T-helper 1 cell treated with Interleukin-12 subunit alpha and Interleukin-12 subunit beta and Interleukin-4 antibody, amounts not matched to agents 30 μg/mL and 1 μg/mL, for 36 hours (primary cell): ENCODE measurements at regions not wholly inside any gene's neighbourhood (a gene's known extent, or its start where the extent isn't known, plus 50 kb on each side); places are given as distances from the start of the nearest gene placed in this dataset.

Experiments used
- H3K27ac Mint-ChIP-seq: one replicate; pipeline ENCODE4 v1.8.0; 2021; ENCODE audit warnings: mild to moderate bottlenecking, mixed read lengths
- H3K27me3 Mint-ChIP-seq: one replicate; pipeline ENCODE4 v1.8.0; 2021; ENCODE audit warnings: low read depth, mixed read lengths
- H3K36me3 Mint-ChIP-seq: one replicate; pipeline ENCODE4 v1.8.0; 2021; ENCODE audit warnings: low read depth, mixed read lengths
- H3K4me1 Mint-ChIP-seq: one replicate; pipeline ENCODE4 v1.8.0; 2021; ENCODE audit warnings: low read depth, mixed read lengths
- H3K4me3 Mint-ChIP-seq: one replicate; pipeline ENCODE4 v1.8.0; 2021; ENCODE audit warnings: mild to moderate bottlenecking, moderate library complexity, mixed read lengths
- H3K9me3 Mint-ChIP-seq: one replicate; pipeline ENCODE4 v1.8.0; 2021; ENCODE audit warnings: mixed read lengths

DNA sequence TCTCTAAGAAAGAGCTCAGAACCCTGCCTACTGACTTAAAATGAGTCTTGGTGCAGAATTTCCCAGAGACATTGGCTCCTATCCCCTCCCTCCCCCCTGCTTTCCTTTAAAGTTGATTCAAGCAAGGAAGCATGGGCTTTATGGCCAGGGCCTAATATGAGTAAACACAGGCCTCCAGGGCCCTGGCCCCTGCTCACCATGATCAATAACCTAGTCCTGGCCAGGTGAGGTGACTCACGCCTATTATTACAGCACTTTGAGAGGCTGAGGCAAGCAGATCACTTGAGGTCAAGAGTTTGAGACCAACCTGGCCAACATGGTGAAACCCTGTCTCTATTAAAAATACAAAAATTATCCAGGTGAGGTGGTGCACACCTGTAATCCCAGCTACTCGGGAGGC lies 165.1 kb upstream of the TMCC3 start:
- H3K36me3 Mint-ChIP-seq = no peaks in the 10 kb centered on the region
- no peak overlapping the region for H3K4me3 Mint-ChIP-seq
- H3K27ac Mint-ChIP-seq = no peak overlapping the region
- H3K27me3 Mint-ChIP-seq = no peaks in the 10 kb centered on the region
- no peaks in the 10 kb centered on the region for H3K4me1 Mint-ChIP-seq
- peaks cover 28% of the 10 kb centered on the region for H3K9me3 Mint-ChIP-seq

GRCh38 chr12:94813314-94813713 lies 163.0 kb upstream of the TMCC3 start:
- Mint-ChIP-seq H3K27ac (no peak overlapping the region), H3K9me3 (peaks cover 36% of the 10 kb centered on the region), H3K4me1 (no peaks in the 10 kb centered on the region), H3K27me3 (no peaks in the 10 kb centered on the region), H3K4me3 (no peak overlapping the region), H3K36me3 (no peaks in the 10 kb centered on the region)

GRCh38 chr12:94812345-94812744 lies 162.0 kb upstream of the TMCC3 start:
- no peaks in the 10 kb centered on the region for H3K27me3 Mint-ChIP-seq
- H3K4me1 Mint-ChIP-seq = no peaks in the 10 kb centered on the region
- H3K36me3 Mint-ChIP-seq = no peaks in the 10 kb centered on the region
- peaks cover 36% of the 10 kb centered on the region for H3K9me3 Mint-ChIP-seq
- H3K4me3 Mint-ChIP-seq = no peak overlapping the region
- H3K27ac Mint-ChIP-seq = no peak overlapping the region

DNA sequence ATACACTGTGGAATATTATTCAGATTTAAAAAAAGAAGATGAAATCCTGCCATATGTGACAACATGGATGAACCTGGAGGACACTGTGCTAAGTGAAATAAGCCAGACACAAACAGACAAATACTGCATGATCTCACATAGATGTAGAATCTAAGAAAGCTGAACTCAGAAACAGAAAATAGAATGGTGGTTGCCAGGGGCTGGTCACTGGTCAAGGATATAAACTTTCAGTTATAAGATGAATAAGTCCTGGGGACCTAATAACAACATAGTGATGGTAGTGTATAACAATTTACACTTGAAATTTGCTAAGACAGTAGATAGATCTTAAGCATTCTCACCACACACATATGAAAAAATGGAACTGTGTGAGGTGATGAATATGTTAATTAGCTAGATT lies 161.3 kb upstream of the TMCC3 start:
- no peaks in the 10 kb centered on the region for H3K27me3 Mint-ChIP-seq
- H3K4me1 Mint-ChIP-seq = no peaks in the 10 kb centered on the region
- no peak overlapping the region for H3K4me3 Mint-ChIP-seq
- no peak overlapping the region for H3K27ac Mint-ChIP-seq
- H3K36me3 Mint-ChIP-seq = no peaks in the 10 kb centered on the region
- peaks cover 36% of the 10 kb centered on the region for H3K9me3 Mint-ChIP-seq

DNA sequence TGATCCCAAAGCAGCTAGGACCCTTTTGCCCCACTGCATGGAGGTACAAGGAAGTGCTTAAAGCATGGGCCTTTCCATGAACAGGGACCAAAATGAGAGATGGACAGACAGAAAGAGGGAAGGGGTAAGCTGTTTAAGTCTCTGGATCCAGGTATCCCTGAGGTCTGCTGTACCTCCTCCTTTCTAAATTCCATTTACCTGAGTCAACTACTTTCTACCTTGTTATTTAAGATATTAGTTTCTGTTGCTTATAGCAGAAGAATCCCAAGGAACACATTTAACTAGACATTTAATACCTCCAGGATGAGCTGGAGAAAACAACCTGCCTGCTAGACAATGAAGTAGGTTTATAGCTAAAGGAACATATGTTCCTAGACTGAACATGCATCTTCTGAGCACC lies 157.6 kb upstream of the TMCC3 start:
- H3K27ac Mint-ChIP-seq = no peak overlapping the region
- H3K36me3 Mint-ChIP-seq = no peaks in the 10 kb centered on the region
- H3K4me3 Mint-ChIP-seq = no peak overlapping the region
- H3K9me3 Mint-ChIP-seq = peaks cover 23% of the 10 kb centered on the region
- no peaks in the 10 kb centered on the region for H3K4me1 Mint-ChIP-seq
- no peaks in the 10 kb centered on the region for H3K27me3 Mint-ChIP-seq

DNA sequence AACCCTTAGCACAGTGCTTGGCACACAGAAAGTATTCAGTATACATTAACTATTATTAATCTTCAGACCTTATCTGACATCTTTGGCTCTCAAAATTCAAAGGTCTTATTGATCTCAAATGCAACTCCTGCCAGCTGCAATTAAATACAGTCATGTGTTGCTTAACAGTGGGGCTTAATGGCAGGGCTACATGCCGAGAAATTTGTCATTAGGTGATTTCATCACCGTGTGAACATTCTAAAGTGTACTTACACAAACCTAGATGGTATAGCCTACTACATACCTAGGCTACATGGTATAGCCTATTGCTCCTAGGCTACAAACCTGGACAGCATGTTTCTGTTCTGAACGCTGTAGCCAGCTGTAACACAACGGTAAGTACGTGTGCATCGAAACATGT lies 156.3 kb upstream of the TMCC3 start:
- H3K27ac Mint-ChIP-seq = no peak overlapping the region
- no peaks in the 10 kb centered on the region for H3K27me3 Mint-ChIP-seq
- H3K4me3 Mint-ChIP-seq = no peak overlapping the region
- H3K4me1 Mint-ChIP-seq = no peaks in the 10 kb centered on the region
- H3K36me3 Mint-ChIP-seq = no peaks in the 10 kb centered on the region
- peaks cover 13% of the 10 kb centered on the region for H3K9me3 Mint-ChIP-seq

DNA sequence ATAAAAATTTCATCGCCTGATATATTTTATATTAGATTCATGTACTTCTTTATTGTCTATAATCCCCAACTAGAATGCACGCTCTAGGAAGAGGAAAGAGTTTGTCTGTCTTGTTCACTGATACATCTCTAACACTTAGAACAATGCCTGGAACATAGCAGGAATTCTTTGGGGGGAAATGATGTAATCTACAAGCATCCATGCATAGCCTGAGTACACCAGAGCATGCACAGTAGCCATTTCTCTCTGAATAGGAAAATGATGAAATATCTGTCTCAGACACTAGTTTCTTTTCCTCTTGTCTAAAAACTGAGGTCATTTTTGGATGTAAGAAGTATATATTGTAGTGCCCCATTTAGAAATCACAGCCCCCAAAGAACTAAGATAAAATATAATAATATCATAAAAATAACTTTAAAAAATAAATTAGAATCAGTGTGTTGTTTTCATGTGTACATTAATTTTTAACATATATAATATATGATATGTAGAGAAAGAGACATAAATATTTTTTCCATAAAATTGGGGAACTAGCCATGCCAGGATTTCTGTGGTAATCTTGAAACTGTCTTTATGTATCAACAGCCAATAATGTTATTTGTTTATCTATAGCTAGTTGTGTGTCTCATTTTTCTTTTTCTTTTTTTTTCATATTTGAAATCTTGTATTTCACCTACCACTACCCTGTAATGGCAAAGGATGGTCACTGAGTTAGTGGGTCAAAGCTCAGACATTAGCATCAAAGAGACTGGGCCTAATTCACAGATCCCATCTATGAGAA lies 155.6 kb upstream of the TMCC3 start:
- no peaks in the 10 kb centered on the region for H3K4me1 Mint-ChIP-seq
- H3K4me3 Mint-ChIP-seq = no peak overlapping the region
- no peaks in the 10 kb centered on the region for H3K27me3 Mint-ChIP-seq
- H3K36me3 Mint-ChIP-seq = no peaks in the 10 kb centered on the region
- H3K9me3 Mint-ChIP-seq = peaks cover 8% of the 10 kb centered on the region
- no peak overlapping the region for H3K27ac Mint-ChIP-seq

GRCh38 chr12:94803939-94804338 lies 153.6 kb upstream of the TMCC3 start:
- no peaks in the 10 kb centered on the region for H3K4me1 Mint-ChIP-seq

DNA sequence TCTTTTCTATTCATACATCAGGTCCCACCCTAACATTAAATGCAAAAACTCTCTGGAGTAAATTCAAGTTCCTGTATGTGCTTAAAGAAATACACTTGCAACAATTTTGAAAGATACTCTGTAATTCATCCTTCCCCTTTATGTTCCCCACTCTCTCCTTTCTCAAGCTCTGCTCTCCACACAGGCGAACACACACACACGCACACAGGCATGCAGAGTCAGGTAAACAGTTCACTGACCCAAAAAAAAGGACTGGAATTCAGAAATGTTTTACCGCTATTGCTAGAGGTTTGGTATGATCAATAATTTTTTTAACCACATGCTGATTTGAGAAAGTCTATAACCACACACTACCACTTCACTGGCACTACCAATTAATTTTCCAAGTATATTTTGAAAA lies 152.4 kb upstream of the TMCC3 start:
- Mint-ChIP-seq H3K4me3 (no peak overlapping the region), H3K36me3 (no peaks in the 10 kb centered on the region), H3K9me3 (no peaks in the 10 kb centered on the region), H3K27me3 (peaks cover 4% of the 10 kb centered on the region), H3K27ac (no peak overlapping the region), H3K4me1 (no peaks in the 10 kb centered on the region)

More at GRCh38 chr12:94803939-94804338, 153.6 kb upstream of the TMCC3 start:
- H3K27me3 Mint-ChIP-seq = no peaks in the 10 kb centered on the region
- H3K4me3 Mint-ChIP-seq = no peak overlapping the region
- no peak overlapping the region for H3K27ac Mint-ChIP-seq
- no peaks in the 10 kb centered on the region for H3K9me3 Mint-ChIP-seq
- H3K36me3 Mint-ChIP-seq = no peaks in the 10 kb centered on the region

DNA sequence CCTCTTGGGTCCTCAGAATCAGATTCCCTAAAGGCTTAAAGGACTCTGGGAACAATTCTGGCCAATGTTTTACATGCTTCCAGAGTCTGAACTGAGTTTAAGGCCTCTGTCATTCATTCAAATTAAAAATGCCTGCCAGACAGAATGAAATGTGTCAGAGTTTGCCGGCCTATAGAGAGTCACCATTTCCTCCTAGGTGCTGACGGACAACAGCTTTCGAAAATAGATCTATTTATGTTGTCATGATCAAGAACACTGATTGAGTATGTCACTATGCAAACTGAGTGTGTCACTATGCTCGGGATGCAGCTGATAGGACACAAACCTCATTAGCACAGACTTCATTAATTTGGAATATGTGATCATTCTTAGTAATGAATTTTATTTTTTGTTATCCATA lies 151.4 kb upstream of the TMCC3 start:
- H3K4me1 Mint-ChIP-seq = no peaks in the 10 kb centered on the region
- no peaks in the 10 kb centered on the region for H3K9me3 Mint-ChIP-seq
- no peak overlapping the region for H3K27ac Mint-ChIP-seq
- peaks cover 4% of the 10 kb centered on the region for H3K27me3 Mint-ChIP-seq
- H3K4me3 Mint-ChIP-seq = no peak overlapping the region
- no peaks in the 10 kb centered on the region for H3K36me3 Mint-ChIP-seq

- H3K4me1 Mint-ChIP-seq = peaks cover 5% of the 10 kb centered on the region
- no peaks in the 10 kb centered on the region for H3K9me3 Mint-ChIP-seq
- no peak overlapping the region for H3K4me3 Mint-ChIP-seq
- H3K27ac Mint-ChIP-seq = no peak overlapping the region
- H3K27me3 Mint-ChIP-seq = peaks cover 4% of the 10 kb centered on the region
- no peaks in the 10 kb centered on the region for H3K36me3 Mint-ChIP-seq
These were observed 148.8 kb upstream of the TMCC3 start for GRCh38 chr12:94799136-94799535.

GRCh38 chr12:94798113-94798512 lies 147.8 kb upstream of the TMCC3 start:
- Mint-ChIP-seq H3K36me3 (no peaks in the 10 kb centered on the region), H3K27ac (no peak overlapping the region), H3K9me3 (no peaks in the 10 kb centered on the region), H3K27me3 (peaks cover 4% of the 10 kb centered on the region), H3K4me3 (no peak overlapping the region), H3K4me1 (peaks cover 8% of the 10 kb centered on the region)

DNA sequence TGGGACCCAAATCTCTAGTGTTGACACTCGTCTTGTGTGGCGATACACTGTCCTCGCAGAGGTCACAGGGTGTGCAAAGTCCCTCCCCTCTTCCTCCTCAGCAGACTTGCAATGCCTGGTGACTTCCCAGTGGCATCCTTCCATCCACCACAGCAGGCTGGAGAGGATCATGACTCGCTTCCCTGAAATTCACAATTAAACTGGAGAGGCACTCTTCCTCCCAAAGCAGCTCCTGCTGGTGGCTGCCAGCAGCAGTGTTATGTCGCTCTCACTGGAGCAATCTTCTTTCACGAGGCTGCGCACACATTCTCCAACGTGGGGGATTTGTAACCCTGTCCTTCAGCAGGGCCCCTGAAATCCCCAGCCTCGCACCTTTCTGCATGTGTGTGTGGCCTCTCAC lies 145.2 kb upstream of the TMCC3 start:
- Mint-ChIP-seq H3K4me1 (peaks cover 10% of the 10 kb centered on the region), H3K36me3 (no peaks in the 10 kb centered on the region), H3K9me3 (no peaks in the 10 kb centered on the region), H3K4me3 (no peak overlapping the region), H3K27me3 (peaks cover 4% of the 10 kb centered on the region), H3K27ac (no peak overlapping the region)

GRCh38 chr12:94795044-94795443 lies 144.7 kb upstream of the TMCC3 start:
- Mint-ChIP-seq H3K36me3 (no peaks in the 10 kb centered on the region), H3K4me1 (peaks cover 10% of the 10 kb centered on the region), H3K27ac (no peak overlapping the region), H3K9me3 (no peaks in the 10 kb centered on the region), H3K27me3 (peaks cover 4% of the 10 kb centered on the region), H3K4me3 (no peak overlapping the region)

DNA sequence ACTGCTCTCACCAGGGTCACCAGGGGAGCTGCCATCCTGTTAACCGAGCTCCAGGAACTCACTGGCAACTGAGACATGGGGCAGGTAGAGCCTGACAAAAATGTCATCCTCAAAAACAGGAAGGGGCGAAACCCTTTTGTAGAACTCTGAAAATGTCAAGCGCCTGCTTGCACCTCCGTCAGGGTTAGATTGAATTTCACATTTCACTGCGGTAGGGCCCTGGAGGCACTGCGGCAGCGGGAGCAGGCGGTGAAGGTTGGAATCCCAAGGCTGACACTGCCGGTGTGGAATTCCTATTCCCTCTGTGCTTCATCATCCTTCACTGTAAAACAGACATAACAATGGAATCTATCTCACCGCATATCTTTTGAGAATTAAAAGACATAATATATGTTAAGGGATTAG lies 142.8 kb upstream of the TMCC3 start:
- H3K4me1 Mint-ChIP-seq = peaks cover 10% of the 10 kb centered on the region
- H3K36me3 Mint-ChIP-seq = no peaks in the 10 kb centered on the region
- no peak overlapping the region for H3K27ac Mint-ChIP-seq
- H3K27me3 Mint-ChIP-seq = peaks cover 4% of the 10 kb centered on the region
- H3K9me3 Mint-ChIP-seq = no peaks in the 10 kb centered on the region
- no peak overlapping the region for H3K4me3 Mint-ChIP-seq

GRCh38 chr12:94792693-94793092 lies 142.3 kb upstream of the TMCC3 start:
- no peak overlapping the region for H3K4me3 Mint-ChIP-seq
- H3K27ac Mint-ChIP-seq = no peak overlapping the region

More at GRCh38 chr12:94792693-94793092, 142.3 kb upstream of the TMCC3 start:
- Mint-ChIP-seq H3K36me3 (no peaks in the 10 kb centered on the region), H3K27me3 (no peaks in the 10 kb centered on the region), H3K4me1 (peaks cover 10% of the 10 kb centered on the region), H3K9me3 (no peaks in the 10 kb centered on the region)
